ENCODE measurements at regions not wholly inside any gene's neighbourhood (a gene's known extent, or its start where the extent isn't known, plus 50 kb on each side); places are given as distances from the start of the nearest gene placed in this dataset.

GRCh38 chr17:77810536-77810935 is 148.0 kb upstream of the TNRC6C start:
- H3K4me3 ChIP-seq (ENCODE audit: low read depth, low read length): no peak overlapping the region
- TF ChIP-seq, protein P1, sequence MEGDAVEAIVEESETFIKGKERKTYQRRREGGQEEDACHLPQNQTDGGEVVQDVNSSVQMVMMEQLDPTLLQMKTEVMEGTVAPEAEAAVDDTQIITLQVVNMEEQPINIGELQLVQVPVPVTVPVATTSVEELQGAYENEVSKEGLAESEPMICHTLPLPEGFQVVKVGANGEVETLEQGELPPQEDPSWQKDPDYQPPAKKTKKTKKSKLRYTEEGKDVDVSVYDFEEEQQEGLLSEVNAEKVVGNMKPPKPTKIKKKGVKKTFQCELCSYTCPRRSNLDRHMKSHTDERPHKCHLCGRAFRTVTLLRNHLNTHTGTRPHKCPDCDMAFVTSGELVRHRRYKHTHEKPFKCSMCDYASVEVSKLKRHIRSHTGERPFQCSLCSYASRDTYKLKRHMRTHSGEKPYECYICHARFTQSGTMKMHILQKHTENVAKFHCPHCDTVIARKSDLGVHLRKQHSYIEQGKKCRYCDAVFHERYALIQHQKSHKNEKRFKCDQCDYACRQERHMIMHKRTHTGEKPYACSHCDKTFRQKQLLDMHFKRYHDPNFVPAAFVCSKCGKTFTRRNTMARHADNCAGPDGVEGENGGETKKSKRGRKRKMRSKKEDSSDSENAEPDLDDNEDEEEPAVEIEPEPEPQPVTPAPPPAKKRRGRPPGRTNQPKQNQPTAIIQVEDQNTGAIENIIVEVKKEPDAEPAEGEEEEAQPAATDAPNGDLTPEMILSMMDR (IDR thresholded peaks at IDR 0.05; ENCODE audit: insufficient read depth, low read length, poor library complexity, severe bottlenecking): no peak
- no peaks in the 10 kb centered on the region for H3K36me3 ChIP-seq (ENCODE audit: control insufficient read depth, insufficient read depth, low read length)
- DNase-seq (ENCODE audit: low read depth): no peak
- peaks cover 3% of the 10 kb centered on the region for H3K27me3 ChIP-seq (ENCODE audit: control insufficient read depth, insufficient read depth, low read length)

- Histone ChIP-seq H3K4me3 (ENCODE audit: low read depth, low read length) (no peak overlapping the region), H3K36me3 (ENCODE audit: control insufficient read depth, insufficient read depth, low read length) (no peaks in the 10 kb centered on the region), H3K27me3 (ENCODE audit: control insufficient read depth, insufficient read depth, low read length) (peaks cover 3% of the 10 kb centered on the region)
- TF ChIP-seq, protein P1 (IDR thresholded peaks at IDR 0.05; ENCODE audit: insufficient read depth, low read length, poor library complexity, severe bottlenecking): no peak
- DNase-seq (ENCODE audit: low read depth): no peak
These were observed 147.0 kb upstream of the TNRC6C start for GRCh38 chr17:77811521-77811920.

DNA sequence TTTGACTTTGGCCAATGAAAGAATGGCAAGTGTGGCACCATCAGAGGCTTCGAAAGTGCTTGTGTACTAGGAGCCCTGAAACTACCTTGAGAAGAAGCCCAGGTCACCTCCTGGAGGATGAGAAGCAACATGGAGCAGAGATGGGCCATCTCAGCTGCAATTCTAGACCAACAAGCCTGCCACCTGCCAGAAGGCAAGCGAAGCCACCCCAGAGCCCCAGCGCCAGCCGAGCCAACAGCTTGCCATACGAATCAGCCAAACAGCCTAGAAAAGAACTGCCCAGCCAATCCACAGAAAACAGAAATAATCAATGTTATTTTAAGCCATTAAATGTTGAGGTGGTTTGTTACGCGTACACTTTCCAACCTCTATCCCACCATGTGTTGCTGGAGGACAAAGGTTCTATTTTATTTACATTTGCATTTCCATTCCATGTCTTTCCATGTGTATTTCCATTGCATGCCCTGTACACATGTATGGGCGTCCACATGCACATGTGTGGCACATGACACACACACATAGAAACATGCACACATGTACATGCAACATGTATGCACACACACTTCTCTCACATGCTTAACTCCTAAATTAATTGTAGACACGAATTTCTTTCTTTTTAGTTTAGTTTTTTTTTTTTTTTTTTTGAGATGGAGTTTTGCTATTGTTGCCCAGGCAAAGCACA is 144.3 kb upstream of the TNRC6C start:
- Histone ChIP-seq H3K36me3 (ENCODE audit: control insufficient read depth, insufficient read depth, low read length) (no peaks in the 10 kb centered on the region), H3K27me3 (ENCODE audit: control insufficient read depth, insufficient read depth, low read length) (no peaks in the 10 kb centered on the region), H3K4me3 (ENCODE audit: low read depth, low read length) (no peak overlapping the region)
- TF ChIP-seq, protein P1 (IDR thresholded peaks at IDR 0.05; ENCODE audit: insufficient read depth, low read length, poor library complexity, severe bottlenecking): no peak
- no peak for DNase-seq (ENCODE audit: low read depth)

GRCh38 chr17:77815127-77815905 is 143.2 kb upstream of the TNRC6C start:
- no peaks in the 10 kb centered on the region for H3K27me3 ChIP-seq (ENCODE audit: control insufficient read depth, insufficient read depth, low read length)
- TF ChIP-seq, protein P1 (IDR thresholded peaks at IDR 0.05; ENCODE audit: insufficient read depth, low read length, poor library complexity, severe bottlenecking): no peak
- no peaks in the 10 kb centered on the region for H3K36me3 ChIP-seq (ENCODE audit: control insufficient read depth, insufficient read depth, low read length)
- H3K4me3 ChIP-seq (ENCODE audit: low read depth, low read length): no peak overlapping the region
- DNase-seq (ENCODE audit: low read depth): no peak

- TF ChIP-seq, protein P1 (IDR thresholded peaks at IDR 0.05; ENCODE audit: insufficient read depth, low read length, poor library complexity, severe bottlenecking): no peak
- Histone ChIP-seq H3K27me3 (ENCODE audit: control insufficient read depth, insufficient read depth, low read length) (no peaks in the 10 kb centered on the region), H3K4me3 (ENCODE audit: low read depth, low read length) (no peak overlapping the region), H3K36me3 (ENCODE audit: control insufficient read depth, insufficient read depth, low read length) (no peaks in the 10 kb centered on the region)
- no peak for DNase-seq (ENCODE audit: low read depth)
These were observed 140.6 kb upstream of the TNRC6C start for GRCh38 chr17:77817953-77818352.
